GM21381 (cell line): ENCODE measurements at regions not wholly inside any gene's neighbourhood (a gene's known extent, or its start where the extent isn't known, plus 50 kb on each side); places are given as distances from the start of the nearest gene placed in this dataset.

Experiments
- ATAC-seq: cut with Tn5 transposase; IDR thresholded peaks from one replicate; pipeline ENCODE4 v1.9.1; 2021; ENCODE audit warnings: mild to moderate bottlenecking, moderate library complexity; ENCODE audit not compliant: unreplicated experiment

- no peak for ATAC-seq
Measured at GRCh38 chr20:23232679-23233308, 117.8 kb upstream of the NXT1 start.

- ATAC-seq = no peak
Measured at GRCh38 chr20:23232219-23232581, 118.4 kb upstream of the NXT1 start.

GRCh38 chr20:23231561-23232218 is 118.9 kb upstream of the NXT1 start:
- ATAC-seq = no peak

- ATAC-seq = no peak
Measured at GRCh38 chr20:23230766-23231385, 119.7 kb upstream of the NXT1 start.

GRCh38 chr20:23229989-23230388 is 120.6 kb upstream of the NXT1 start:
- ATAC-seq = no peak

- no peak for ATAC-seq
Measured at GRCh38 chr20:23228912-23229311, 121.7 kb upstream of the NXT1 start.

- no peak for ATAC-seq
Measured at GRCh38 chr20:23227976-23228375, 122.6 kb upstream of the NXT1 start.

- no peak for ATAC-seq
Measured at GRCh38 chr20:23227274-23227673, 123.3 kb upstream of the NXT1 start.

GRCh38 chr20:23226612-23227265 is 123.9 kb upstream of the NXT1 start:
- no peak for ATAC-seq

GRCh38 chr20:23225407-23226060 is 125.1 kb upstream of the NXT1 start:
- ATAC-seq = no peak

- no peak for ATAC-seq
Measured at GRCh38 chr20:23224806-23225205, 125.8 kb upstream of the NXT1 start.

GRCh38 chr20:23223908-23224580 is 126.5 kb upstream of the NXT1 start:
- ATAC-seq = no peak

- no peak for ATAC-seq
Measured at GRCh38 chr20:23222531-23223200, 127.9 kb upstream of the NXT1 start.

GRCh38 chr20:23217023-23217422 is 130.9 kb upstream of the CD93 start:
- no peak for ATAC-seq

- no peak for ATAC-seq
Measured at GRCh38 chr20:23215344-23215995, 129.3 kb upstream of the CD93 start.

GRCh38 chr20:23214903-23215302 is 128.8 kb upstream of the CD93 start:
- no peak for ATAC-seq

GRCh38 chr20:23212464-23212995 is 126.4 kb upstream of the CD93 start:
- no peak for ATAC-seq

GRCh38 chr20:23212011-23212410 is 125.9 kb upstream of the CD93 start:
- ATAC-seq = no peak

GRCh38 chr20:23211164-23211563 is 125.0 kb upstream of the CD93 start:
- ATAC-seq = no peak
